ENCODE measurements at regions not wholly inside any gene's neighbourhood (a gene's known extent, or its start where the extent isn't known, plus 50 kb on each side); places are given as distances from the start of the nearest gene placed in this dataset.
"Not testable (repeated sequence)": the region's sequence is repeated elsewhere in the genome, so short reads cannot be mapped to it uniquely, and the experiment has no call there.

GRCh38 chr2:78077633-78078032, 555.5 kb upstream of the LRRTM4 start:
- no peak for DNase-seq (ENCODE audit: extremely low read depth in 1 of 11, low read depth in 9 of 11, low spot score in 4 of 11)

- DNase-seq (ENCODE audit: extremely low read depth in 1 of 11, low read depth in 9 of 11, low spot score in 4 of 11): no peak
These were observed 560.4 kb upstream of the LRRTM4 start for GRCh38 chr2:78082555-78082954.

- no peak for DNase-seq (ENCODE audit: extremely low read depth in 1 of 11, low read depth in 9 of 11, low spot score in 4 of 11)
These were observed 571.3 kb upstream of the LRRTM4 start for GRCh38 chr2:78093436-78093835.

GRCh38 chr2:78109272-78109671, 587.1 kb upstream of the LRRTM4 start:
- DNase-seq (ENCODE audit: extremely low read depth in 1 of 11, low read depth in 9 of 11, low spot score in 4 of 11): no peak

GRCh38 chr2:78115291-78115690, 593.1 kb upstream of the LRRTM4 start:
- no peak for DNase-seq (ENCODE audit: extremely low read depth in 1 of 11, low read depth in 9 of 11, low spot score in 4 of 11)

- DNase-seq (ENCODE audit: extremely low read depth in 1 of 11, low read depth in 9 of 11, low spot score in 4 of 11): no peak
These were observed 595.9 kb upstream of the LRRTM4 start for GRCh38 chr2:78118037-78118436.

GRCh38 chr2:78120275-78120674, 598.1 kb upstream of the LRRTM4 start:
- DNase-seq (ENCODE audit: extremely low read depth in 1 of 11, low read depth in 9 of 11, low spot score in 4 of 11): no peak

GRCh38 chr2:78125042-78125441, 602.9 kb upstream of the LRRTM4 start:
- DNase-seq (ENCODE audit: extremely low read depth in 1 of 11, low read depth in 9 of 11, low spot score in 4 of 11): no peak

GRCh38 chr2:78127424-78127823, 605.2 kb upstream of the LRRTM4 start:
- no peak for DNase-seq (ENCODE audit: extremely low read depth in 1 of 11, low read depth in 9 of 11, low spot score in 4 of 11)

- no peak for DNase-seq (ENCODE audit: extremely low read depth in 1 of 11, low read depth in 9 of 11, low spot score in 4 of 11)
These were observed 610.5 kb upstream of the LRRTM4 start for GRCh38 chr2:78132391-78133370.

GRCh38 chr2:78145395-78145996, 623.3 kb upstream of the LRRTM4 start:
- no peak for DNase-seq (ENCODE audit: extremely low read depth in 1 of 11, low read depth in 9 of 11, low spot score in 4 of 11)

GRCh38 chr2:78145997-78146722, 624.0 kb upstream of the LRRTM4 start:
- DNase-seq (ENCODE audit: extremely low read depth in 1 of 11, low read depth in 9 of 11, low spot score in 4 of 11): no peak

GRCh38 chr2:78147466-78147865, 625.3 kb upstream of the LRRTM4 start:
- DNase-seq (ENCODE audit: extremely low read depth in 1 of 11, low read depth in 9 of 11, low spot score in 4 of 11): no peak

GRCh38 chr2:78154586-78154985, 632.4 kb upstream of the LRRTM4 start:
- no peak for DNase-seq (ENCODE audit: extremely low read depth in 1 of 11, low read depth in 9 of 11, low spot score in 4 of 11)

GRCh38 chr2:78162202-78162601, 640.0 kb upstream of the LRRTM4 start:
- no peak for DNase-seq (ENCODE audit: extremely low read depth in 1 of 11, low read depth in 9 of 11, low spot score in 4 of 11)

- not testable (repeated sequence) for DNase-seq (ENCODE audit: extremely low read depth in 1 of 11, low read depth in 9 of 11, low spot score in 4 of 11)
These were observed 650.0 kb upstream of the LRRTM4 start for GRCh38 chr2:78172157-78172556.

GRCh38 chr2:78175645-78176044, 653.5 kb upstream of the LRRTM4 start:
- DNase-seq (ENCODE audit: extremely low read depth in 1 of 11, low read depth in 9 of 11, low spot score in 4 of 11): no peak

- DNase-seq (ENCODE audit: extremely low read depth in 1 of 11, low read depth in 9 of 11, low spot score in 4 of 11): no peak
These were observed 678.9 kb upstream of the LRRTM4 start for GRCh38 chr2:78201064-78201575.

GRCh38 chr2:78202366-78202765, 680.2 kb upstream of the LRRTM4 start:
- no peak for DNase-seq (ENCODE audit: extremely low read depth in 1 of 11, low read depth in 9 of 11, low spot score in 4 of 11)
